H1 (cell line): ENCODE measurements at regions not wholly inside any gene's neighbourhood (a gene's known extent, or its start where the extent isn't known, plus 50 kb on each side); places are given as distances from the start of the nearest gene placed in this dataset.

ENCODE experiments used
- CTCF ChIA-PET: fragments of 300-600 bp; sonication (Branson Sonifier 250); formaldehyde crosslinking; loops from one replicate; lab custom pipeline; 2021; ENCODE audit not compliant: partially characterized antibody; lab: Charles Lee
- POLR2A ChIA-PET: fragments of 300-600 bp; sonication (Branson Sonifier 250); formaldehyde crosslinking; loops from one replicate; lab custom pipeline; 2021; ENCODE audit warnings: inconsistent platforms; ENCODE audit not compliant: partially characterized antibody; lab: Charles Lee
- DNase-seq, 2 experiments: peaks; one replicate each; pipeline versions ENCODE4 v3.0.0 to v3.0.0-alpha.2; 2010 to 2022; ENCODE audit warnings: low spot score in 2 of 2, low read depth in 1 of 2, mixed read lengths in 1 of 2
- FAIRE-seq: peaks from 2 replicates; lab custom pipeline; 2011; peaks lifted over from hg19 to GRCh38; lab: Jason Lieb, UNC
- H2AFZ ChIP-seq: 2 replicates; pipeline ENCODE4 v1.8.1; 2012; ENCODE audit warnings: low read length, inconsistent platforms
- H2AK5ac ChIP-seq: 2 replicates; pipeline ENCODE4 v1.6.1; 2013; ENCODE audit warnings: low read depth, low read length
- H2BK120ac ChIP-seq: replicated peaks from 2 replicates; pipeline ENCODE3; 2013; ENCODE audit warnings: low read depth, low read length, inconsistent platforms
- H2BK12ac ChIP-seq: 2 replicates; pipeline ENCODE4 v1.6.1; 2013; ENCODE audit warnings: low read depth, low read length
- H2BK15ac ChIP-seq: 2 replicates; pipeline ENCODE4 v1.6.1; 2013; ENCODE audit warnings: low read length
- H2BK20ac ChIP-seq: 2 replicates; pipeline ENCODE4 v1.6.1; 2013; ENCODE audit warnings: low read length
- H2BK5ac ChIP-seq: 2 replicates; pipeline ENCODE4 v1.6.1; 2013; ENCODE audit warnings: low read depth, low read length
- H3K14ac ChIP-seq: 2 replicates; pipeline ENCODE4 v1.6.1; 2013; ENCODE audit warnings: inconsistent platforms; ENCODE audit not compliant: insufficient read length
- H3K18ac ChIP-seq: 2 replicates; pipeline ENCODE4 v1.6.1; 2013; ENCODE audit warnings: low read length; ENCODE audit errors: extremely low read depth
- H3K23ac ChIP-seq: 2 replicates; pipeline ENCODE4 v1.6.1; 2013; ENCODE audit warnings: inconsistent platforms; ENCODE audit not compliant: insufficient read length
- H3K23me2 ChIP-seq: 2 replicates; pipeline ENCODE4 v1.6.1; 2013; ENCODE audit warnings: low read depth, low read length
- H3K27ac ChIP-seq: 2 replicates; pipeline ENCODE4 v1.6.1; 2011; ENCODE audit warnings: low read depth, low read length, inconsistent platforms
- H3K27me3 ChIP-seq, 4 experiments: replicated peaks in 1 of 4; 1 replicate in 1 of 4; 2 replicates in 3 of 4; pipeline versions ENCODE4 v1.6.1 to v1.8.1; 2011 to 2013; ENCODE audit warnings: low read length in 3 of 4, mild to moderate bottlenecking in 3 of 4, inconsistent platforms in 2 of 4, mixed read lengths in 2 of 4, moderate library complexity in 1 of 4; ENCODE audit not compliant: control insufficient read depth in 3 of 4, insufficient read depth in 3 of 4; ENCODE audit errors: extremely low read depth in 1 of 4
- H3K36me3 ChIP-seq, 4 experiments: 2 replicates each; pipeline versions ENCODE4 v1.6.1 to v1.8.1; 2011 to 2013; ENCODE audit warnings: mild to moderate bottlenecking in 4 of 4, low read length in 3 of 4, moderate library complexity in 2 of 4, control low read depth in 1 of 4, inconsistent platforms in 1 of 4; ENCODE audit not compliant: insufficient read depth in 4 of 4, control insufficient read depth in 2 of 4
- H3K4ac ChIP-seq: replicated peaks from 2 replicates; pipeline ENCODE3; 2013; ENCODE audit warnings: low read length, low read depth, mixed read lengths, inconsistent platforms; ENCODE audit not compliant: insufficient read length
- H3K4me1 ChIP-seq, 4 experiments: replicated peaks in 1 of 4; 1 replicate in 1 of 4; 2 replicates in 3 of 4; pipeline versions ENCODE4 v1.6.1 to v1.8.1; 2011 to 2013; ENCODE audit warnings: low read length in 3 of 4, inconsistent platforms in 2 of 4, mixed read lengths in 1 of 4; ENCODE audit not compliant: insufficient read depth in 4 of 4, control insufficient read depth in 3 of 4
- H3K4me2 ChIP-seq, 2 experiments: 2 replicates each; pipeline versions ENCODE4 v1.6.1 to v1.8.1; 2011 to 2013; ENCODE audit warnings: low read depth in 2 of 2, low read length in 2 of 2, control low read depth in 1 of 2, inconsistent platforms in 1 of 2, mild to moderate bottlenecking in 1 of 2; ENCODE audit not compliant: insufficient read depth in 1 of 2
- H3K4me3 ChIP-seq, 4 experiments: fragments of 200-600, 300-600 bp in 1 of 4; sonication (generic), shearing (Covaris generic), sonication (Bioruptor Twin) in 1 of 4; 2 replicates each; pipeline versions ENCODE4 v1.5.1 to v1.8.1; 2011 to 2016; ENCODE audit warnings: low read length in 4 of 4, low read depth in 3 of 4, control low read depth in 2 of 4, inconsistent platforms in 2 of 4, mild to moderate bottlenecking in 2 of 4, mixed read lengths in 1 of 4, moderate library complexity in 1 of 4; ENCODE audit not compliant: insufficient read depth in 2 of 4; ENCODE audit errors: extremely low read depth in 1 of 4
- H3K56ac ChIP-seq: replicated peaks from 2 replicates; pipeline ENCODE3; 2013; ENCODE audit warnings: low read depth, mild to moderate bottlenecking, mixed read lengths, low read length, inconsistent platforms; ENCODE audit not compliant: insufficient read length
- H3K79me1 ChIP-seq: 2 replicates; pipeline ENCODE4 v1.6.1; 2013; ENCODE audit warnings: low read depth, low read length, control low read depth
- H3K79me2 ChIP-seq, 2 experiments: 2 replicates each; pipeline versions ENCODE4 v1.6.1 to v1.8.1; 2012 to 2013; ENCODE audit warnings: low read length in 2 of 2, mild to moderate bottlenecking in 2 of 2, inconsistent platforms in 1 of 2; ENCODE audit not compliant: insufficient read depth in 2 of 2, control insufficient read depth in 1 of 2
- H3K9ac ChIP-seq, 4 experiments: replicated peaks in 1 of 4; 1 replicate in 1 of 4; 2 replicates in 3 of 4; pipeline versions ENCODE4 v1.6.1 to v1.8.1; 2011 to 2013; ENCODE audit warnings: low read depth in 3 of 4, low read length in 3 of 4, control low read depth in 2 of 4, mild to moderate bottlenecking in 2 of 4, moderate library complexity in 2 of 4, inconsistent platforms in 1 of 4; ENCODE audit errors: extremely low read depth in 1 of 4
- H3K9me3 ChIP-seq, 2 experiments: 2 replicates each; pipeline versions ENCODE4 v1.6.1 to v1.8.1; 2012 to 2013; ENCODE audit warnings: mild to moderate bottlenecking in 2 of 2, moderate library complexity in 2 of 2, control low read depth in 1 of 2, inconsistent platforms in 1 of 2, low read depth in 1 of 2, low read length in 1 of 2, mixed read lengths in 1 of 2; ENCODE audit not compliant: insufficient read depth in 2 of 2
- H4K20me1 ChIP-seq, 2 experiments: replicated peaks in 1 of 2; 2 replicates each; pipeline versions ENCODE3 to v1.8.1; 2011 to 2013; ENCODE audit warnings: inconsistent platforms in 2 of 2, low read length in 2 of 2, mild to moderate bottlenecking in 1 of 2; ENCODE audit not compliant: insufficient read depth in 2 of 2, control insufficient read depth in 1 of 2
- H4K5ac ChIP-seq: 2 replicates; pipeline ENCODE4 v1.6.1; 2013; ENCODE audit warnings: low read length, low read depth, mixed read lengths, inconsistent platforms; ENCODE audit not compliant: insufficient read length
- H4K8ac ChIP-seq: 2 replicates; pipeline ENCODE4 v1.8.0; 2013; ENCODE audit warnings: mild to moderate bottlenecking, moderate library complexity, low read length, inconsistent platforms; ENCODE audit not compliant: insufficient read depth; ENCODE audit errors: extremely low read depth
- H4K91ac ChIP-seq: replicated peaks from 2 replicates; pipeline ENCODE3; 2013; ENCODE audit warnings: low read length, mixed read lengths, inconsistent platforms; ENCODE audit not compliant: insufficient read length
- ATF3 ChIP-seq: IDR thresholded peaks from 2 replicates; pipeline ENCODE4 v1.6.1; 2011; ENCODE audit warnings: low read depth, mild to moderate bottlenecking, low read length; ENCODE audit not compliant: insufficient read depth
- CEBPB ChIP-seq: IDR thresholded peaks from 2 replicates; pipeline ENCODE4 v1.6.1; 2012; ENCODE audit warnings: low read depth, low read length
- CREB1 ChIP-seq: IDR thresholded peaks from 2 replicates; pipeline ENCODE4 v1.6.1; 2012; ENCODE audit warnings: inconsistent platforms
- FOSL1 ChIP-seq: IDR thresholded peaks from 2 replicates; pipeline ENCODE4 v1.6.1; 2011; ENCODE audit warnings: mild to moderate bottlenecking, low read depth, low read length, moderate library complexity; ENCODE audit not compliant: insufficient read depth
- JUND ChIP-seq: IDR thresholded peaks from 2 replicates; pipeline ENCODE4 v1.6.1; 2011; ENCODE audit warnings: mild to moderate bottlenecking, improper control_type of control experiment, low read length
- NRF1 ChIP-seq: IDR thresholded peaks from 2 replicates; pipeline ENCODE4 v1.6.1; 2011; ENCODE audit warnings: mild to moderate bottlenecking, low read depth, low read length, improper control_type of control experiment
- POLR2AphosphoS5 ChIP-seq: IDR thresholded peaks from 2 replicates; pipeline ENCODE4 v1.6.1; 2011; ENCODE audit warnings: low read depth, low read length
- RBBP5 ChIP-seq: IDR thresholded peaks from 2 replicates; pipeline ENCODE4 v1.7.1; 2012; ENCODE audit warnings: low read depth, mild to moderate bottlenecking, inconsistent platforms, low read length, moderate library complexity, borderline replicate concordance
- SIN3A ChIP-seq, 2 experiments: IDR thresholded peaks in 1 of 2; conservative IDR thresholded peaks in 1 of 2; 2 replicates each; pipeline ENCODE4 v1.6.1; 2011 to 2012; ENCODE audit warnings: low read length in 2 of 2, improper control_type of control experiment in 1 of 2, low read depth in 1 of 2, mild to moderate bottlenecking in 1 of 2
- SIRT6 ChIP-seq: IDR thresholded peaks from one replicate; pipeline ENCODE4 v1.7.1; 2012; ENCODE audit warnings: low read length, inconsistent platforms
- SIX5 ChIP-seq: IDR thresholded peaks from 2 replicates; pipeline ENCODE4 v1.6.1; 2011; ENCODE audit warnings: mild to moderate bottlenecking, low read depth, low read length
- SRF ChIP-seq: IDR thresholded peaks from 2 replicates; pipeline ENCODE4 v1.6.1; 2011; ENCODE audit warnings: mild to moderate bottlenecking, low read depth, low read length, moderate library complexity
- USF2 ChIP-seq: IDR thresholded peaks from 2 replicates; pipeline ENCODE4 v1.6.1; 2011; ENCODE audit warnings: low read length, improper control_type of control experiment
- WGBS, 2 experiments: shearing (Covaris generic) in 1 of 2; methylation state at CpG; one replicate each; pipeline versions ENCODE4 v1.1.6 to v1.1.7; 2013 to 2015; ENCODE audit warnings: low lambda C conversion rate in 2 of 2, mixed read lengths in 2 of 2, inconsistent platforms in 1 of 2, low coverage in 1 of 2, missing lambda C conversion rate in 1 of 2; ENCODE audit not compliant: insufficient replicate concordance in 2 of 2, insufficient coverage in 1 of 2, insufficient read length in 1 of 2; ENCODE audit errors: extremely low coverage in 1 of 2, missing lambda C conversion rate in 1 of 2; 5-methylcytosine and 5-hydroxymethylcytosine counted together

GRCh38 chr2:106995556-106995955 lies 109.6 kb upstream of the ST6GAL2 start:
- Histone ChIP-seq H3K4me1 (no peaks in the 10 kb centered on the region; a peak in 1 of 7 replicates), H3K79me2 (no peaks in the 10 kb centered on the region), H4K5ac (no peak overlapping the region), H3K4me3 (no peak overlapping the region), H2AK5ac (no peak overlapping the region), H4K8ac (no peak overlapping the region), H2BK15ac (no peak overlapping the region), H3K23ac (no peak overlapping the region), H4K91ac (no peak overlapping the region), H3K9ac (no peak overlapping the region), H4K20me1 (no peaks in the 10 kb centered on the region), H3K79me1 (no peaks in the 10 kb centered on the region), H3K18ac (no peak overlapping the region), H2AFZ (no peak overlapping the region), H3K4me2 (no peak overlapping the region), H3K27me3 (no peaks in the 10 kb centered on the region), H3K23me2 (no peaks in the 10 kb centered on the region), H3K27ac (no peak overlapping the region), H2BK12ac (no peak overlapping the region), H3K36me3 (no peaks in the 10 kb centered on the region), H2BK5ac (no peak overlapping the region), H2BK20ac (no peak overlapping the region), H3K9me3 (no peaks in the 10 kb centered on the region), H3K4ac (no peak overlapping the region), H3K14ac (no peak overlapping the region), H2BK120ac (no peak overlapping the region), H3K56ac (no peak overlapping the region)
- DNase-seq (no peak), FAIRE-seq (no peak)
- WGBS, 2 experiments: 78% methylated on average over 7 of the region's 7 CpGs; no CpG with 5 or more reads in 1 of the 2 experiments
- CTCF ChIA-PET: no interaction called here
- TF ChIP-seq SIX5: no peak
- TF ChIP-seq JUND: no peak
- TF ChIP-seq NRF1: no peak
- no peak for TF ChIP-seq ATF3
- no peak for TF ChIP-seq CREB1
- TF ChIP-seq SRF: no peak
- no peak for TF ChIP-seq USF2
- TF ChIP-seq RBBP5: no peak
- TF ChIP-seq FOSL1: no peak
- TF ChIP-seq POLR2AphosphoS5: no peak
- no peak for TF ChIP-seq SIRT6
- TF ChIP-seq SIN3A (conservative IDR thresholded peaks at IDR 0.05 in 1 of 2, IDR thresholded peaks at IDR 0.05 in 1 of 2; ENCODE audit: low read depth in 1 of 2, low read length in 2 of 2): no peak
- no peak for TF ChIP-seq CEBPB
- POLR2A ChIA-PET: no interaction called here
